H1 (cell line): ENCODE measurements at regions not wholly inside any gene's neighbourhood (a gene's known extent, or its start where the extent isn't known, plus 50 kb on each side); places are given as distances from the start of the nearest gene placed in this dataset.

Experiments used
- CTCF ChIA-PET: fragments of 300-600 bp; sonication (Branson Sonifier 250); formaldehyde crosslinking; loops from one replicate; lab custom pipeline; 2021; ENCODE audit not compliant: partially characterized antibody; lab: Charles Lee
- POLR2A ChIA-PET: fragments of 300-600 bp; sonication (Branson Sonifier 250); formaldehyde crosslinking; loops from one replicate; lab custom pipeline; 2021; ENCODE audit warnings: inconsistent platforms; ENCODE audit not compliant: partially characterized antibody; lab: Charles Lee
- DNase-seq, 2 experiments: peaks; one replicate each; pipeline versions ENCODE4 v3.0.0 to v3.0.0-alpha.2; 2010 to 2022; ENCODE audit warnings: low spot score in 2 of 2, low read depth in 1 of 2, mixed read lengths in 1 of 2
- FAIRE-seq: peaks from 2 replicates; lab custom pipeline; 2011; peaks lifted over from hg19 to GRCh38; lab: Jason Lieb, UNC
- H2AFZ ChIP-seq: 2 replicates; pipeline ENCODE4 v1.8.1; 2012; ENCODE audit warnings: low read length, inconsistent platforms
- H2AK5ac ChIP-seq: 2 replicates; pipeline ENCODE4 v1.6.1; 2013; ENCODE audit warnings: low read depth, low read length
- H2BK120ac ChIP-seq: replicated peaks from 2 replicates; pipeline ENCODE3; 2013; ENCODE audit warnings: low read depth, low read length, inconsistent platforms
- H2BK12ac ChIP-seq: 2 replicates; pipeline ENCODE4 v1.6.1; 2013; ENCODE audit warnings: low read depth, low read length
- H2BK15ac ChIP-seq: 2 replicates; pipeline ENCODE4 v1.6.1; 2013; ENCODE audit warnings: low read length
- H2BK20ac ChIP-seq: 2 replicates; pipeline ENCODE4 v1.6.1; 2013; ENCODE audit warnings: low read length
- H2BK5ac ChIP-seq: 2 replicates; pipeline ENCODE4 v1.6.1; 2013; ENCODE audit warnings: low read depth, low read length
- H3K14ac ChIP-seq: 2 replicates; pipeline ENCODE4 v1.6.1; 2013; ENCODE audit warnings: inconsistent platforms; ENCODE audit not compliant: insufficient read length
- H3K18ac ChIP-seq: 2 replicates; pipeline ENCODE4 v1.6.1; 2013; ENCODE audit warnings: low read length; ENCODE audit errors: extremely low read depth
- H3K23ac ChIP-seq: 2 replicates; pipeline ENCODE4 v1.6.1; 2013; ENCODE audit warnings: inconsistent platforms; ENCODE audit not compliant: insufficient read length
- H3K23me2 ChIP-seq: 2 replicates; pipeline ENCODE4 v1.6.1; 2013; ENCODE audit warnings: low read depth, low read length
- H3K27ac ChIP-seq: 2 replicates; pipeline ENCODE4 v1.6.1; 2011; ENCODE audit warnings: low read depth, low read length, inconsistent platforms
- H3K27me3 ChIP-seq, 4 experiments: replicated peaks in 1 of 4; 1 replicate in 1 of 4; 2 replicates in 3 of 4; pipeline versions ENCODE4 v1.6.1 to v1.8.1; 2011 to 2013; ENCODE audit warnings: low read length in 3 of 4, mild to moderate bottlenecking in 3 of 4, inconsistent platforms in 2 of 4, mixed read lengths in 2 of 4, moderate library complexity in 1 of 4; ENCODE audit not compliant: control insufficient read depth in 3 of 4, insufficient read depth in 3 of 4; ENCODE audit errors: extremely low read depth in 1 of 4
- H3K36me3 ChIP-seq, 4 experiments: 2 replicates each; pipeline versions ENCODE4 v1.6.1 to v1.8.1; 2011 to 2013; ENCODE audit warnings: mild to moderate bottlenecking in 4 of 4, low read length in 3 of 4, moderate library complexity in 2 of 4, control low read depth in 1 of 4, inconsistent platforms in 1 of 4; ENCODE audit not compliant: insufficient read depth in 4 of 4, control insufficient read depth in 2 of 4
- H3K4ac ChIP-seq: replicated peaks from 2 replicates; pipeline ENCODE3; 2013; ENCODE audit warnings: low read length, low read depth, mixed read lengths, inconsistent platforms; ENCODE audit not compliant: insufficient read length
- H3K4me1 ChIP-seq, 4 experiments: replicated peaks in 1 of 4; 1 replicate in 1 of 4; 2 replicates in 3 of 4; pipeline versions ENCODE4 v1.6.1 to v1.8.1; 2011 to 2013; ENCODE audit warnings: low read length in 3 of 4, inconsistent platforms in 2 of 4, mixed read lengths in 1 of 4; ENCODE audit not compliant: insufficient read depth in 4 of 4, control insufficient read depth in 3 of 4
- H3K4me2 ChIP-seq, 2 experiments: 2 replicates each; pipeline versions ENCODE4 v1.6.1 to v1.8.1; 2011 to 2013; ENCODE audit warnings: low read depth in 2 of 2, low read length in 2 of 2, control low read depth in 1 of 2, inconsistent platforms in 1 of 2, mild to moderate bottlenecking in 1 of 2; ENCODE audit not compliant: insufficient read depth in 1 of 2
- H3K4me3 ChIP-seq, 4 experiments: fragments of 200-600, 300-600 bp in 1 of 4; sonication (generic), shearing (Covaris generic), sonication (Bioruptor Twin) in 1 of 4; 2 replicates each; pipeline versions ENCODE4 v1.5.1 to v1.8.1; 2011 to 2016; ENCODE audit warnings: low read length in 4 of 4, low read depth in 3 of 4, control low read depth in 2 of 4, inconsistent platforms in 2 of 4, mild to moderate bottlenecking in 2 of 4, mixed read lengths in 1 of 4, moderate library complexity in 1 of 4; ENCODE audit not compliant: insufficient read depth in 2 of 4; ENCODE audit errors: extremely low read depth in 1 of 4
- H3K56ac ChIP-seq: replicated peaks from 2 replicates; pipeline ENCODE3; 2013; ENCODE audit warnings: low read depth, mild to moderate bottlenecking, mixed read lengths, low read length, inconsistent platforms; ENCODE audit not compliant: insufficient read length
- H3K79me1 ChIP-seq: 2 replicates; pipeline ENCODE4 v1.6.1; 2013; ENCODE audit warnings: low read depth, low read length, control low read depth
- H3K79me2 ChIP-seq, 2 experiments: 2 replicates each; pipeline versions ENCODE4 v1.6.1 to v1.8.1; 2012 to 2013; ENCODE audit warnings: low read length in 2 of 2, mild to moderate bottlenecking in 2 of 2, inconsistent platforms in 1 of 2; ENCODE audit not compliant: insufficient read depth in 2 of 2, control insufficient read depth in 1 of 2
- H3K9ac ChIP-seq, 4 experiments: replicated peaks in 1 of 4; 1 replicate in 1 of 4; 2 replicates in 3 of 4; pipeline versions ENCODE4 v1.6.1 to v1.8.1; 2011 to 2013; ENCODE audit warnings: low read depth in 3 of 4, low read length in 3 of 4, control low read depth in 2 of 4, mild to moderate bottlenecking in 2 of 4, moderate library complexity in 2 of 4, inconsistent platforms in 1 of 4; ENCODE audit errors: extremely low read depth in 1 of 4
- H3K9me3 ChIP-seq, 2 experiments: 2 replicates each; pipeline versions ENCODE4 v1.6.1 to v1.8.1; 2012 to 2013; ENCODE audit warnings: mild to moderate bottlenecking in 2 of 2, moderate library complexity in 2 of 2, control low read depth in 1 of 2, inconsistent platforms in 1 of 2, low read depth in 1 of 2, low read length in 1 of 2, mixed read lengths in 1 of 2; ENCODE audit not compliant: insufficient read depth in 2 of 2
- H4K20me1 ChIP-seq, 2 experiments: replicated peaks in 1 of 2; 2 replicates each; pipeline versions ENCODE3 to v1.8.1; 2011 to 2013; ENCODE audit warnings: inconsistent platforms in 2 of 2, low read length in 2 of 2, mild to moderate bottlenecking in 1 of 2; ENCODE audit not compliant: insufficient read depth in 2 of 2, control insufficient read depth in 1 of 2
- H4K5ac ChIP-seq: 2 replicates; pipeline ENCODE4 v1.6.1; 2013; ENCODE audit warnings: low read length, low read depth, mixed read lengths, inconsistent platforms; ENCODE audit not compliant: insufficient read length
- H4K8ac ChIP-seq: 2 replicates; pipeline ENCODE4 v1.8.0; 2013; ENCODE audit warnings: mild to moderate bottlenecking, moderate library complexity, low read length, inconsistent platforms; ENCODE audit not compliant: insufficient read depth; ENCODE audit errors: extremely low read depth
- H4K91ac ChIP-seq: replicated peaks from 2 replicates; pipeline ENCODE3; 2013; ENCODE audit warnings: low read length, mixed read lengths, inconsistent platforms; ENCODE audit not compliant: insufficient read length
- FOSL1 ChIP-seq: IDR thresholded peaks from 2 replicates; pipeline ENCODE4 v1.6.1; 2011; ENCODE audit warnings: mild to moderate bottlenecking, low read depth, low read length, moderate library complexity; ENCODE audit not compliant: insufficient read depth
- HDAC2 ChIP-seq, 2 experiments: fragments of 300-600 bp in 1 of 2; sonication (generic) in 1 of 2; IDR thresholded peaks; 2 replicates each; pipeline ENCODE4 v1.6.1; 2011 to 2012; ENCODE audit warnings: low read depth in 2 of 2, low read length in 2 of 2, mild to moderate bottlenecking in 2 of 2, moderate library complexity in 2 of 2, borderline replicate concordance in 1 of 2, inconsistent platforms in 1 of 2
- JUND ChIP-seq: IDR thresholded peaks from 2 replicates; pipeline ENCODE4 v1.6.1; 2011; ENCODE audit warnings: mild to moderate bottlenecking, improper control_type of control experiment, low read length
- MAX ChIP-seq: IDR thresholded peaks from 2 replicates; pipeline ENCODE4 v1.6.1; 2012; ENCODE audit warnings: inconsistent platforms
- NRF1 ChIP-seq: IDR thresholded peaks from 2 replicates; pipeline ENCODE4 v1.6.1; 2011; ENCODE audit warnings: mild to moderate bottlenecking, low read depth, low read length, improper control_type of control experiment
- USF2 ChIP-seq: IDR thresholded peaks from 2 replicates; pipeline ENCODE4 v1.6.1; 2011; ENCODE audit warnings: low read length, improper control_type of control experiment
- YY1 ChIP-seq: IDR thresholded peaks from 2 replicates; pipeline ENCODE4 v1.6.1; 2011; ENCODE audit warnings: low read depth, mild to moderate bottlenecking, low read length
- WGBS, 2 experiments: shearing (Covaris generic) in 1 of 2; methylation state at CpG; one replicate each; pipeline versions ENCODE4 v1.1.6 to v1.1.7; 2013 to 2015; ENCODE audit warnings: low lambda C conversion rate in 2 of 2, mixed read lengths in 2 of 2, inconsistent platforms in 1 of 2, low coverage in 1 of 2, missing lambda C conversion rate in 1 of 2; ENCODE audit not compliant: insufficient replicate concordance in 2 of 2, insufficient coverage in 1 of 2, insufficient read length in 1 of 2; ENCODE audit errors: extremely low coverage in 1 of 2, missing lambda C conversion rate in 1 of 2; 5-methylcytosine and 5-hydroxymethylcytosine counted together

- CTCF ChIA-PET = no interaction called here
- Histone ChIP-seq H3K4me3 (no peak overlapping the region), H3K4me2 (no peak overlapping the region), H3K79me1 (no peaks in the 10 kb centered on the region), H3K9ac (no peak overlapping the region), H3K79me2 (no peaks in the 10 kb centered on the region), H4K5ac (no peak overlapping the region), H2BK5ac (no peak overlapping the region), H3K27ac (no peak overlapping the region), H3K9me3 (no peaks in the 10 kb centered on the region; a peak in 1 of 4 replicates), H4K91ac (no peak overlapping the region), H2BK15ac (no peak overlapping the region), H3K4ac (no peak overlapping the region), H3K23me2 (no peaks in the 10 kb centered on the region), H2AK5ac (no peak overlapping the region), H3K18ac (no peak overlapping the region), H3K14ac (no peak overlapping the region), H3K4me1 (no peaks in the 10 kb centered on the region), H4K20me1 (no peaks in the 10 kb centered on the region), H2AFZ (no peak overlapping the region), H2BK12ac (no peak overlapping the region), H3K23ac (no peak overlapping the region), H3K27me3 (no peaks in the 10 kb centered on the region), H3K56ac (no peak overlapping the region), H3K36me3 (no peaks in the 10 kb centered on the region), H2BK20ac (no peak overlapping the region), H2BK120ac (no peak overlapping the region), H4K8ac (no peak overlapping the region)
- WGBS, 2 experiments = 86% methylated on average over 2 of the region's 2 CpGs; no CpG with 5 or more reads in 1 of the 2 experiments
- POLR2A ChIA-PET = no interaction called here
- DNase-seq = no peak
- no peak for TF ChIP-seq FOSL1
- no peak for TF ChIP-seq YY1
- TF ChIP-seq MAX = no peak
- TF ChIP-seq HDAC2 (IDR thresholded peaks at IDR 0.05; ENCODE audit: borderline replicate concordance in 1 of 2, low read depth in 2 of 2, low read length in 2 of 2) = no peak
- TF ChIP-seq USF2 = no peak
- no peak for TF ChIP-seq JUND
- TF ChIP-seq NRF1 = no peak
- no peak for FAIRE-seq
These were observed 83.7 kb upstream of the WDR72 start for GRCh38 chr15:53843166-53843565.
